Body of pancreas (tissue), 4 donors: ENCODE measurements at regions not wholly inside any gene's neighbourhood (a gene's known extent, or its start where the extent isn't known, plus 50 kb on each side); places are given as distances from the start of the nearest gene placed in this dataset.

Experiments used
- CTCF ChIP-seq, 7 experiments: fragments of 450-650 bp in 4 of 7; fragments of 200-600 bp in 3 of 7; sonication (generic) in 3 of 7; IDR thresholded peaks; one replicate each; pipeline ENCODE4 v1.5.1; 2016 to 2019; ENCODE audit warnings: antibody characterized with exemption in 7 of 7
- POLR2A ChIP-seq, 3 donors: fragments of 450-650 bp; IDR thresholded peaks; one replicate each; pipeline ENCODE4 v1.6.1; 2016; ENCODE audit warnings: antibody characterized with exemption in 3 of 3, mild to moderate bottlenecking in 2 of 3

GRCh38 chr1:228986093-228986904 lies 251.0 kb downstream of the RHOU start:
- TF ChIP-seq CTCF (IDR thresholded peaks at IDR 0.05) (peak in 1 of 7 experiments; percentile 3), POLR2A (IDR thresholded peaks at IDR 0.05) (no peak)
